A549 (cell line): ENCODE measurements at regions not wholly inside any gene's neighbourhood (a gene's known extent, or its start where the extent isn't known, plus 50 kb on each side); places are given as distances from the start of the nearest gene placed in this dataset.

Experiments used
- ATAC-seq, 2 experiments: fragments of 200-7000 bp in 1 of 2; fragments of >200 bp in 1 of 2; cut with Nextera tagmentation in 1 of 2; cut with Tn5 transposase in 1 of 2; 3 replicates each; pipeline versions ENCODE4 v1.8.0 to v1.9.1; 2018 to 2020; ENCODE audit warnings: mild to moderate bottlenecking in 1 of 2, moderate library complexity in 1 of 2
- CTCF ChIA-PET: fragments of 300-600 bp; sonication (Branson Sonifier 250); formaldehyde crosslinking; extraction: SDS; loops from one replicate; lab custom pipeline; 2021; ENCODE audit warnings: antibody characterized with exemption, inconsistent platforms; lab: Yijun Ruan, JAX
- POLR2A ChIA-PET: fragments of 350-600 bp; formaldehyde crosslinking; extraction: SDS; loops from one replicate; lab custom pipeline; 2021; ENCODE audit warnings: antibody characterized with exemption, inconsistent platforms; lab: Yijun Ruan, JAX
- DNase-seq, 2 experiments: peaks; one replicate each; pipeline versions ENCODE4 v3.0.0 to v3.0.0-alpha.2; 2011 to 2016; ENCODE audit warnings: low read depth in 1 of 2, low spot score in 1 of 2
- FAIRE-seq: peaks from 2 replicates; lab custom pipeline; 2011; peaks lifted over from hg19 to GRCh38; lab: Jason Lieb, UNC
- H3K27ac ChIP-seq, 2 experiments: fragments of >200 bp; sonication (Bioruptor Twin); formaldehyde crosslinking; 3 replicates each; pipeline ENCODE4 v1.5.1; 2016 to 2017
- H3K4me1 ChIP-seq: fragments of >200 bp; sonication (Bioruptor Twin); formaldehyde crosslinking; 3 replicates; pipeline ENCODE4 v1.6.1; 2016
- H3K4me2 ChIP-seq: fragments of >200 bp; sonication (Bioruptor Twin); formaldehyde crosslinking; 3 replicates; pipeline ENCODE4 v1.6.1; 2016
- H3K4me3 ChIP-seq: fragments of >200 bp; sonication (Bioruptor Twin); formaldehyde crosslinking; 3 replicates; pipeline ENCODE4 v1.5.1; 2016
- H3K9me3 ChIP-seq: fragments of >200 bp; sonication (Bioruptor Twin); formaldehyde crosslinking; 3 replicates; pipeline ENCODE4 v1.6.1; 2016
- BHLHE40 ChIP-seq: IDR thresholded peaks from 2 replicates; pipeline ENCODE4 v1.6.1; 2012; ENCODE audit warnings: low read depth, low read length, inconsistent platforms
- CHD4 ChIP-seq: fragments of 200-600 bp; sonication (generic); IDR thresholded peaks from 2 replicates; pipeline ENCODE4 v1.6.1; 2016; ENCODE audit warnings: antibody characterized with exemption, mild to moderate bottlenecking, borderline replicate concordance
- FOSB ChIP-seq: fragments of 250-450 bp; sonication (Bioruptor Pico); IDR thresholded peaks from 2 replicates; pipeline ENCODE4 v1.5.0; 2020; ENCODE audit warnings: mild to moderate bottlenecking, moderate library complexity
- FOSL2 ChIP-seq, 2 experiments: fragments of 450-650 bp in 1 of 2; fragments of >200 bp in 1 of 2; sonication (Bioruptor Twin) in 1 of 2; formaldehyde crosslinking; IDR thresholded peaks; 2 replicates each; pipeline versions ENCODE4 v1.5.0 to v1.6.1; 2016 to 2020; ENCODE audit warnings: mild to moderate bottlenecking in 1 of 2, moderate library complexity in 1 of 2
- FOXS1 ChIP-seq: fragments of 250-450 bp; sonication (Bioruptor Pico); IDR thresholded peaks from 2 replicates; pipeline ENCODE4 v1.5.0; 2020; ENCODE audit warnings: mild to moderate bottlenecking, moderate library complexity
- GATA3 ChIP-seq: IDR thresholded peaks from 2 replicates; pipeline ENCODE4 v1.6.1; 2012; ENCODE audit warnings: borderline replicate concordance
- HDAC2 ChIP-seq: fragments of 200-600 bp; sonication (generic); IDR thresholded peaks from 2 replicates; pipeline ENCODE4 v1.6.1; 2016
- HEYL ChIP-seq: fragments of 250-450 bp; sonication (Bioruptor Pico); IDR thresholded peaks from 2 replicates; pipeline ENCODE4 v1.8.0; 2021; ENCODE audit warnings: mild to moderate bottlenecking, moderate library complexity
- HMGXB4 ChIP-seq: fragments of 250-450 bp; sonication (Bioruptor Pico); IDR thresholded peaks from 2 replicates; pipeline ENCODE4 v1.5.0; 2021; ENCODE audit warnings: mild to moderate bottlenecking, moderate library complexity, borderline replicate concordance
- HOXA7 ChIP-seq: fragments of 250-450 bp; sonication (Bioruptor Pico); IDR thresholded peaks from 2 replicates; pipeline ENCODE4 v1.5.0; 2020; ENCODE audit warnings: mild to moderate bottlenecking, moderate library complexity
- JUN ChIP-seq, 2 experiments: fragments of >200 bp; sonication (Bioruptor Twin); formaldehyde crosslinking; IDR thresholded peaks; 2 replicates in 1 of 2; 3 replicates in 1 of 2; pipeline ENCODE4 v1.6.1; 2016 to 2017
- JUNB ChIP-seq: fragments of >200 bp; sonication (Bioruptor Twin); formaldehyde crosslinking; IDR thresholded peaks from 2 replicates; pipeline ENCODE4 v1.6.1; 2016
- KDM5A ChIP-seq: fragments of 200-600 bp; sonication (generic); IDR thresholded peaks from 2 replicates; pipeline ENCODE4 v1.6.1; 2016; ENCODE audit warnings: antibody characterized with exemption, mild to moderate bottlenecking
- MAFK ChIP-seq: fragments of 450-650 bp; IDR thresholded peaks from 2 replicates; pipeline ENCODE4 v1.6.1; 2014; ENCODE audit not compliant: partially characterized antibody
- NPAS2 ChIP-seq: fragments of 250-450 bp; sonication (Bioruptor Pico); IDR thresholded peaks from 2 replicates; pipeline ENCODE4 v1.8.0; 2022; ENCODE audit warnings: mild to moderate bottlenecking, moderate library complexity, borderline replicate concordance
- PHF8 ChIP-seq: fragments of 200-600 bp; sonication (generic); IDR thresholded peaks from 2 replicates; pipeline ENCODE4 v1.6.1; 2016; ENCODE audit warnings: low read depth, mild to moderate bottlenecking, antibody characterized with exemption, moderate library complexity, borderline replicate concordance
- POLR2AphosphoS2 ChIP-seq: conservative IDR thresholded peaks from 2 replicates; pipeline ENCODE4 v1.6.1; 2012; ENCODE audit warnings: low read length, improper control_type of control experiment, inconsistent platforms
- RAD21 ChIP-seq, 2 experiments: fragments of >200 bp in 1 of 2; sonication (Bioruptor Twin) in 1 of 2; formaldehyde crosslinking in 1 of 2; IDR thresholded peaks in 1 of 2; conservative IDR thresholded peaks in 1 of 2; 2 replicates in 1 of 2; 3 replicates in 1 of 2; pipeline ENCODE4 v1.6.1; 2012 to 2018; ENCODE audit warnings: inconsistent platforms in 1 of 2
- RARB ChIP-seq: fragments of 250-450 bp; sonication (Bioruptor Pico); IDR thresholded peaks from 2 replicates; pipeline ENCODE4 v1.8.0; 2021; ENCODE audit warnings: mild to moderate bottlenecking, moderate library complexity
- RFX5 ChIP-seq: fragments of 450-650 bp; IDR thresholded peaks from 2 replicates; pipeline ENCODE4 v1.7.1; 2014; ENCODE audit warnings: antibody characterized with exemption, mild to moderate bottlenecking, moderate library complexity
- SMC3 ChIP-seq: fragments of >200 bp; sonication (Bioruptor Twin); formaldehyde crosslinking; IDR thresholded peaks from 3 replicates; pipeline ENCODE4 v1.6.1; 2018; ENCODE audit warnings: inconsistent platforms
- SREBF2 ChIP-seq: fragments of 450-650 bp; IDR thresholded peaks from 2 replicates; pipeline ENCODE4 v1.6.1; 2014; ENCODE audit warnings: mild to moderate bottlenecking, moderate library complexity
- ZC3H11A ChIP-seq: fragments of 450-650 bp; IDR thresholded peaks from 2 replicates; pipeline ENCODE4 v1.6.1; 2014; ENCODE audit warnings: antibody characterized with exemption, mild to moderate bottlenecking
- ZNF302 ChIP-seq: fragments of 250-450 bp; sonication (Bioruptor Pico); IDR thresholded peaks from 2 replicates; pipeline ENCODE4 v1.9.0; 2021; ENCODE audit warnings: inconsistent platforms, mild to moderate bottlenecking, moderate library complexity
- ZSCAN20 ChIP-seq: fragments of 250-450 bp; sonication (Bioruptor Pico); IDR thresholded peaks from 2 replicates; pipeline ENCODE4 v1.8.0; 2022; ENCODE audit warnings: mild to moderate bottlenecking, moderate library complexity
- WGBS: methylation state at CpG from one replicate; pipeline ENCODE4 v1.1.6; 2017; ENCODE audit errors: missing lambda C conversion rate; 5-methylcytosine and 5-hydroxymethylcytosine counted together
- TF ChIP-seq, protein P1 (sequence below): fragments of 200-600 bp; sonication (generic); IDR thresholded peaks from 2 replicates; pipeline ENCODE4 v1.6.1; 2016; ENCODE audit warnings: antibody characterized with exemption, mild to moderate bottlenecking, moderate library complexity

GRCh38 chr2:122575076-122575475 is 819.6 kb downstream of the TSN start:
- POLR2A ChIA-PET: no interaction called here

GRCh38 chr2:122583159-122583917 is 827.9 kb downstream of the TSN start:
- FAIRE-seq: no peak
- Histone ChIP-seq H3K27ac (no peak overlapping the region), H3K4me3 (no peak overlapping the region), H3K4me1 (no peaks in the 10 kb centered on the region), H3K9me3 (no peaks in the 10 kb centered on the region)
- 7% methylated on average over 2 of the region's 2 CpGs for WGBS
- no peak for TF ChIP-seq SREBF2
- TF ChIP-seq HDAC2: no peak
- no peak for TF ChIP-seq KDM5A
- TF ChIP-seq PHF8: no peak
- no peak for TF ChIP-seq FOSB (CRISPR knock-in tag)
- no peak for TF ChIP-seq ZNF302 (CRISPR knock-in tag)
- no peak for TF ChIP-seq RFX5
- no peak for TF ChIP-seq RARB (CRISPR knock-in tag)
- no peak for TF ChIP-seq CHD4
- TF ChIP-seq, protein P1, sequence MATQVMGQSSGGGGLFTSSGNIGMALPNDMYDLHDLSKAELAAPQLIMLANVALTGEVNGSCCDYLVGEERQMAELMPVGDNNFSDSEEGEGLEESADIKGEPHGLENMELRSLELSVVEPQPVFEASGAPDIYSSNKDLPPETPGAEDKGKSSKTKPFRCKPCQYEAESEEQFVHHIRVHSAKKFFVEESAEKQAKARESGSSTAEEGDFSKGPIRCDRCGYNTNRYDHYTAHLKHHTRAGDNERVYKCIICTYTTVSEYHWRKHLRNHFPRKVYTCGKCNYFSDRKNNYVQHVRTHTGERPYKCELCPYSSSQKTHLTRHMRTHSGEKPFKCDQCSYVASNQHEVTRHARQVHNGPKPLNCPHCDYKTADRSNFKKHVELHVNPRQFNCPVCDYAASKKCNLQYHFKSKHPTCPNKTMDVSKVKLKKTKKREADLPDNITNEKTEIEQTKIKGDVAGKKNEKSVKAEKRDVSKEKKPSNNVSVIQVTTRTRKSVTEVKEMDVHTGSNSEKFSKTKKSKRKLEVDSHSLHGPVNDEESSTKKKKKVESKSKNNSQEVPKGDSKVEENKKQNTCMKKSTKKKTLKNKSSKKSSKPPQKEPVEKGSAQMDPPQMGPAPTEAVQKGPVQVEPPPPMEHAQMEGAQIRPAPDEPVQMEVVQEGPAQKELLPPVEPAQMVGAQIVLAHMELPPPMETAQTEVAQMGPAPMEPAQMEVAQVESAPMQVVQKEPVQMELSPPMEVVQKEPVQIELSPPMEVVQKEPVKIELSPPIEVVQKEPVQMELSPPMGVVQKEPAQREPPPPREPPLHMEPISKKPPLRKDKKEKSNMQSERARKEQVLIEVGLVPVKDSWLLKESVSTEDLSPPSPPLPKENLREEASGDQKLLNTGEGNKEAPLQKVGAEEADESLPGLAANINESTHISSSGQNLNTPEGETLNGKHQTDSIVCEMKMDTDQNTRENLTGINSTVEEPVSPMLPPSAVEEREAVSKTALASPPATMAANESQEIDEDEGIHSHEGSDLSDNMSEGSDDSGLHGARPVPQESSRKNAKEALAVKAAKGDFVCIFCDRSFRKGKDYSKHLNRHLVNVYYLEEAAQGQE: no peak
- TF ChIP-seq GATA3: no peak
- TF ChIP-seq ZC3H11A: no peak
- TF ChIP-seq, all 56 proteins: peak for 0
- no peak for ATAC-seq
- POLR2A ChIA-PET: no interaction called here
- H3K4me2 ChIP-seq: no peak overlapping the region
- no peak for DNase-seq
- CTCF ChIA-PET: no interaction called here

More at GRCh38 chr2:122575076-122575475, 819.6 kb downstream of the TSN start:
- CTCF ChIA-PET: no interaction called here
- H3K4me1 ChIP-seq: no peaks in the 10 kb centered on the region
- H3K4me3 ChIP-seq: no peak overlapping the region
- no peak for FAIRE-seq
- no peaks in the 10 kb centered on the region for H3K9me3 ChIP-seq
- no peak for DNase-seq
- no peak overlapping the region for H3K27ac ChIP-seq
- ATAC-seq: no peak
- TF ChIP-seq BHLHE40 (no peak), MAFK (peak; percentile 56), NPAS2 (CRISPR knock-in tag) (no peak), FOSL2 (IDR thresholded peaks at IDR 0.05) (no peak), FOSL2 (CRISPR knock-in tag; IDR thresholded peaks at IDR 0.05) (no peak)
- H3K4me2 ChIP-seq: no peak overlapping the region

- ChIA-PET POLR2A (no interaction called here), CTCF (no interaction called here)
- FAIRE-seq: no peak
- no peak for ATAC-seq
- Histone ChIP-seq H3K4me2 (no peak overlapping the region), H3K4me3 (no peak overlapping the region), H3K27ac (no peak overlapping the region), H3K4me1 (no peaks in the 10 kb centered on the region), H3K9me3 (no peaks in the 10 kb centered on the region)
- TF ChIP-seq NPAS2 (CRISPR knock-in tag) (no peak), SMC3 (no peak), HEYL (CRISPR knock-in tag) (no peak), FOSB (CRISPR knock-in tag) (no peak), HOXA7 (CRISPR knock-in tag) (no peak), FOXS1 (CRISPR knock-in tag) (no peak), JUN (IDR thresholded peaks at IDR 0.05) (no peak), GATA3 (no peak), POLR2AphosphoS2 (no peak), RAD21 (conservative IDR thresholded peaks at IDR 0.05 in 1 of 2, IDR thresholded peaks at IDR 0.05 in 1 of 2) (no peak), ZSCAN20 (no peak), FOSL2 (IDR thresholded peaks at IDR 0.05) (no peak), FOSL2 (CRISPR knock-in tag; IDR thresholded peaks at IDR 0.05) (no peak), JUNB (no peak), HMGXB4 (CRISPR knock-in tag) (no peak)
- DNase-seq: no peak
- 7% methylated on average over 3 of the region's 3 CpGs for WGBS
Observed at GRCh38 chr2:122590524-122590923, 835.1 kb downstream of the TSN start.
